ENCODE measurements at regions not wholly inside any gene's neighbourhood (a gene's known extent, or its start where the extent isn't known, plus 50 kb on each side); places are given as distances from the start of the nearest gene placed in this dataset.

- H3K27me3 ChIP-seq (ENCODE audit: control insufficient read depth in 4 of 4, insufficient read depth in 4 of 4, low read length in 3 of 4): peaks cover 0 to 6% (median under 1%) of the 10 kb centered on the region in 4 donors
- TF ChIP-seq HNF4A (conservative IDR thresholded peaks at IDR 0.05): peak in 1 of 2 donors; percentile 10
- no peak for TF ChIP-seq JUND (IDR thresholded peaks at IDR 0.05)
- DNase-seq (ENCODE audit: low spot score): no peak
- H3K4me3 ChIP-seq (ENCODE audit: low read depth in 1 of 3, low read length in 3 of 3): no peak overlapping the region
- 55% methylated on average over 18 of the region's 18 CpGs for WGBS
- H3K9ac ChIP-seq (ENCODE audit: low read depth in 1 of 2, low read length in 2 of 2): no peak overlapping the region
- no peaks in the 10 kb centered on the region for H3K9me3 ChIP-seq (ENCODE audit: control insufficient read depth in 4 of 4, low read length in 3 of 4)
- no peaks in the 10 kb centered on the region for H3K36me3 ChIP-seq (ENCODE audit: control insufficient read depth in 4 of 4, insufficient read depth in 3 of 4, low read depth in 1 of 4, low read length in 3 of 4)
- no peak overlapping the region for H3K27ac ChIP-seq (ENCODE audit: low read depth in 1 of 2, low read length in 2 of 2)
- H3K4me1 ChIP-seq (ENCODE audit: control insufficient read depth in 4 of 4, insufficient read depth in 4 of 4, low read length in 3 of 4): no peaks in the 10 kb centered on the region
Measured at GRCh38 chr11:116073854-116074837, 569.9 kb upstream of the CADM1 start.

- H3K4me3 ChIP-seq (ENCODE audit: low read depth in 1 of 3, low read length in 3 of 3): no peak overlapping the region
- no peak for TF ChIP-seq CTCF (IDR thresholded peaks at IDR 0.05; ENCODE audit: low read depth, low read length, missing input control)
- no peak for TF ChIP-seq TAF1 (conservative IDR thresholded peaks at IDR 0.05)
- no peak for TF ChIP-seq ATF3 (IDR thresholded peaks at IDR 0.05)
- TF ChIP-seq MAX (IDR thresholded peaks at IDR 0.05): no peak
- no peak for TF ChIP-seq NR2F2 (IDR thresholded peaks at IDR 0.05)
- no peak for TF ChIP-seq YY1 (IDR thresholded peaks at IDR 0.05)
- no peak for TF ChIP-seq ZBTB33 (IDR thresholded peaks at IDR 0.05)
- no peak for TF ChIP-seq RXRA (IDR thresholded peaks at IDR 0.05)
- no peak for TF ChIP-seq FOXA1 (IDR thresholded peaks at IDR 0.05)
- TF ChIP-seq JUND (IDR thresholded peaks at IDR 0.05): no peak
- H3K27me3 ChIP-seq (ENCODE audit: control insufficient read depth in 4 of 4, insufficient read depth in 4 of 4, low read length in 3 of 4): peaks cover 0 to 6% (median under 1%) of the 10 kb centered on the region in 4 donors
- H3K36me3 ChIP-seq (ENCODE audit: control insufficient read depth in 4 of 4, insufficient read depth in 3 of 4, low read depth in 1 of 4, low read length in 3 of 4): no peaks in the 10 kb centered on the region
- no peak for DNase-seq (ENCODE audit: low spot score)
- no peak overlapping the region for H3K27ac ChIP-seq (ENCODE audit: low read depth in 1 of 2, low read length in 2 of 2)
- WGBS: 77% methylated on average over 16 of the region's 16 CpGs
- no peaks in the 10 kb centered on the region for H3K9me3 ChIP-seq (ENCODE audit: control insufficient read depth in 4 of 4, low read length in 3 of 4)
- H3K4me1 ChIP-seq (ENCODE audit: control insufficient read depth in 4 of 4, insufficient read depth in 4 of 4, low read length in 3 of 4): no peaks in the 10 kb centered on the region
- H3K9ac ChIP-seq (ENCODE audit: low read depth in 1 of 2, low read length in 2 of 2): no peak overlapping the region
Measured at GRCh38 chr11:116072601-116073410, 568.6 kb upstream of the CADM1 start.
